GM23248 (cell line): ENCODE measurements at regions not wholly inside any gene's neighbourhood (a gene's known extent, or its start where the extent isn't known, plus 50 kb on each side); places are given as distances from the start of the nearest gene placed in this dataset.

Experiments used
- EZH2 ChIP-seq: fragments of 200-600 bp; sonication (generic); IDR thresholded peaks from 2 replicates; pipeline ENCODE4 v1.6.1; 2018; ENCODE audit warnings: antibody characterized with exemption, mild to moderate bottlenecking; ENCODE audit not compliant: insufficient read depth, poor library complexity, severe bottlenecking
- EZH2phosphoT487 ChIP-seq: fragments of 200-600 bp; sonication (generic); IDR thresholded peaks from 2 replicates; pipeline ENCODE4 v1.6.1; 2018; ENCODE audit warnings: antibody characterized with exemption, moderate library complexity, mild to moderate bottlenecking, low read depth; ENCODE audit not compliant: insufficient read depth

DNA sequence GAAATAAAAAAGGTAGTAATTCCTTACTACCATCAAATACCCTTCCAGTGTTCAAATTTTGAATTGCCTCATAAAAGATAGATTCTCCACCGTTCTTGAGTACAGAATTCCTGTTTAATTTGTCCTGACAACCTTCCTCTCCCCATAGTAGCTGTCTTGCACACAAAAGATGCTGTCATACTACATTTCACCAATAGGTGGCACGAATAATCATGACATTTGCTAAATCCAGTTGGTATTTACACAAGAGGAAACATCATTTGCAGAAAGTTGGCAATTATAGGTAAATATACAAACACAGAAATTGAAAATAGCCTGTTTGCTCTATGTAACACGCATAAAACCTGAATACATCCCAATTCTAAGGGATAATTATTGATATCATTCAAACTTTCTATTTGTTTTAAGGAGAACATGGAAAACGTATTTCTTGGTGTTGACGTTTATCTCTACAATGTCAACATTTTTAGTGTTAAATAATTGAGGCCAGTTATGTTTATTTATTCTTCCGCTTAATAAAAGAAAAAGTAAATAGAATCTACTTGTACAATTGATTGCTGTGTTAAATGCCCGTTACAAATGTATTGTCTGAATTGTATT lies 58.3 kb upstream of the CLDN10 start:
- TF ChIP-seq EZH2 (no peak), EZH2phosphoT487 (no peak)
